Stimulated activated CD4-positive, alpha-beta T cell treated with anti-CD3 and anti-CD28 coated beads, Interleukin-12 subunit alpha, Interleukin-12 subunit beta, amount 100 ng/mL, for 4 hours (primary cell): ENCODE measurements at regions not wholly inside any gene's neighbourhood (a gene's known extent, or its start where the extent isn't known, plus 50 kb on each side); places are given as distances from the start of the nearest gene placed in this dataset.
"Not testable (repeated sequence)": the region's sequence is repeated elsewhere in the genome, so short reads cannot be mapped to it uniquely, and the experiment has no call there.

Experiments used
- DNase-seq: peaks from one replicate; pipeline ENCODE4 v3.0.0-alpha.2; 2020

DNA sequence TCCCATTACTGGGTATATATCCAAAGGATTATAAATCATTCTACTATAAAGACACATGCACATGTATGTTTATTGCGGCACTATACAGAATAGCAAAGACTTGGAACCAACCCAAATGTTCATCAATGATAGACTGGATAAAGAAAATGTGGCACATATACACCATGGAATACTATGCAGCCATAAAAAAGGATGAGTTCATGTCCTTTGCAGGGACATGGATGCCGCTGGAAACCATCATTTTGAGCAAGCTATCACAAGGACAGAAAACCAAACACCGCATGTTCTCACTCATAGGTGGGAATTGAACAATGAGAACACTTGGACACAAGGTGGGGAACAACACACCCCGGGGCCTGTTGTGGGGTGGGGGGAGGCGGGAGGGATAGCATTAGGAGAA is 57.0 kb upstream of the NEUROD1 start:
- not testable (repeated sequence) for DNase-seq

DNA sequence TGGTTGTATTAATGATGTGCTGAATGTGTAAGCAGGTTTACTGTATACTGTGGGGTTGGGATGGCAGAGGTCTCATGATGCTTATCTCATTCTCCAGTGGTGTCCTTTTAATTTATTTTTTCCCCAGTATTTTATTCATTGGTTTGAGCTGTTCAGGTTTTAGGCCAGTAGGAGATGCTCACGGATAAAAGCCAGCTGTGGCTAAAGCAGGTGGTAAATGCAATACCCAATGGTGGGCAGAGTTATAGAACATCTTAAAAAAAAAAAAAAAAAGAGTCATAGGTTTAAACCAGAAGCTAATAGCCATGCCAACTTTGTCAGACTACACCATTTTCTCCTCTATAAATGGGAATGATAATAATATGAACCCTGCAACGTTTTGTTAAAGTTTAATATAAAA is 57.8 kb upstream of the NEUROD1 start:
- DNase-seq = no peak

DNA sequence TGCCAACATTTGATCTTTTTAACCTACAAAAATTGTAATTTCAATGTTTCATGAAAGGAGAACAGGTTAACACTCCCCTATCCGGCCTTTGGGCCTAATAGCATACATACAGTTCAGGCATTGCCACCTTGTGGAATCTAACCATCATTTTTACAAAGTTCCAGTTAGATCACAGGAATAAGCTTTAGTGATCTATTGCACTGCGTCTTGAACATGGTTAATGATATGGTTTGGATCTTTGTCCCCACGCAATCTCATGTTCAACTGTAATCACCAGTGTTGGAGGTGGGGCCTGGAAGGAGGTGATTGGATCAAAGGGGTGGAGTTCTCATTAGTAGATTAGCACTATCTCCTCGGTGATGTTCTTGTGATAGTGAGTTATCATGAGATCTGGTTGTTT is 58.2 kb upstream of the NEUROD1 start:
- DNase-seq = no peak

DNA sequence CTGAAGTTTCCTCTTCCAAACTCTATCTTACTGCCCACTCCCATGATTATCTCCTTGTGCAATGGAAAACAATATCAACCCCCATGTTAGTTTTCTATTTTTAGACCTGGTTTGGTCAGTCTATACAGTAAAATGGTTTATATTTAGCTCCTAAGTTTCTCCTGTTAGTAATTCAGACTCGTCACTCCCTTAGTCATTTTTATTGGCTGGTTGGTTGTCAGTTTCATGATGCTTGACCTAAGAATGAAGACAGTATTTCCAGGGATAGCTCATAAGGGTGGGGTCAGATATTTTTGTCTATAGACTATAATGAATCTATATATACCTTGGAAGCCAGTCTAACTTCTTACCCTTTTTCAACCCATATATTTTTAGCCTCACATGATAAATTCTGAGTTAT is 61.4 kb upstream of the NEUROD1 start:
- no peak for DNase-seq

DNA sequence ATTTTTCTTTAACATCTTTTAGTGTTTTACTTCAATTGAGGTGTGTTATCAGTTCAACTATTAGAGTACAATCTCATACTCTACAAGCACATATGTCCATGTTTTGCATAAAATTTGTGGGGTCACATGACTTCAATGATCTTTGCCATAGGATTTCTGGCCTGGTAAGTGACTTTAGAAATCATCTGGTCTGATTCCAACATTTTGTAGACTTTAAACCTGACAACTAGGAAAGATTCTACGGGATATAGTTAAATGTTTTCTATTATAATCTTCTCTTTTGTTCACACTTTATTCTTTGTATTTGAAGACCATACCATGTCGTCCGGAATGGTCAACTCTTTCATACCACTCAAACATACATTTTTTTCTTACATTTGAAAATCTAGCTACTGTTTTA is 62.0 kb upstream of the NEUROD1 start:
- DNase-seq = no peak

DNA sequence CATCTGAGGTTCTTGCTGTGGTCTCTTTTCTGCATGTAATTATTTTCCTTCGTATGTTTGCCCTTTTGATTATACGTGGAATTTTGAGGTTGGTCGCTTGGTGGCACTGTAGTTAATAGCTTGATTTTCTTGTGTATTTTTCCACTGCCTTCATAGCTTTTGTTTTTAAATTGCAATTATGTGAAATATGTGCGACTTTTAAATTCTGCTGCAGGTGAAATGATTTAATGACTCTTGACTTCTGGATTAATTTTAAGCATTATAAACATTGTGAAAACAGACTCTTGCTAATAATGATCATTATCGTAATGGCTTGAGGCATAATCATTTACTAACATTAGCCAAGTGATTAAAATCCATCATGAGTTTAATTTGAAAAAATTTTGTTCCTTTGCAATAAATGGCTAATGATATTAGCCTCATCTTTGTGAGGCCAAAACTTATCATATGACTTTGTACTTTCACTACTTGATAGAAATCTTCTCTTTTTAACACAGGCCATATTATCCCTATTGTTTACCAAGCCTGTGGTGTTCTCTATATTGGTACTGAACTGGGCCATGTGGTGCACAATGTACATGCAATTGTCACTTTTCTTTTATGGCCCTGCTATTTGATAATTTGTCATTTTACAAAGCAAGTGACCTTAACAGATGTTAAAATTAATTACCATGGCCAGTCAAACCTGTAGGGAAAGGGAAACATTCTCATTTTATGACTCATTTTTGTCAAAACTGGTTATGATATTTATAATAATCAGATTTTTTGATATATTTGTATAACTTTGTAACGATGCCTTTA is 62.8 kb upstream of the NEUROD1 start:
- peak; percentile 5 for DNase-seq

DNA sequence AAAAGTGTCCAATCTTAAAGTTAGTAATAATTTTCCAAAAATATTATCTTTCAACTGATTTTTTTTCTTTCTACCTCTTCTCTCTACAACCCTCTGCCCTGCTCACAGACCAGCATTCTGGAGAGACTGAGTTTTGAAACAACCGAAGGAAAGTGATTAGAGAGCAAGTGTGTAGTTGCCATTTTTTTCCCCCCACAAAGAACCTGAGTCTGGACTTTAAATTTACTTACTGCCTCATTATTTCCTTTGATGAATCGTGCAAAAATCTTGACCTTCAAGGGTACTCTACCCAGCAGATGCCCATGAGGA is 63.4 kb upstream of the NEUROD1 start:
- DNase-seq = no peak

DNA sequence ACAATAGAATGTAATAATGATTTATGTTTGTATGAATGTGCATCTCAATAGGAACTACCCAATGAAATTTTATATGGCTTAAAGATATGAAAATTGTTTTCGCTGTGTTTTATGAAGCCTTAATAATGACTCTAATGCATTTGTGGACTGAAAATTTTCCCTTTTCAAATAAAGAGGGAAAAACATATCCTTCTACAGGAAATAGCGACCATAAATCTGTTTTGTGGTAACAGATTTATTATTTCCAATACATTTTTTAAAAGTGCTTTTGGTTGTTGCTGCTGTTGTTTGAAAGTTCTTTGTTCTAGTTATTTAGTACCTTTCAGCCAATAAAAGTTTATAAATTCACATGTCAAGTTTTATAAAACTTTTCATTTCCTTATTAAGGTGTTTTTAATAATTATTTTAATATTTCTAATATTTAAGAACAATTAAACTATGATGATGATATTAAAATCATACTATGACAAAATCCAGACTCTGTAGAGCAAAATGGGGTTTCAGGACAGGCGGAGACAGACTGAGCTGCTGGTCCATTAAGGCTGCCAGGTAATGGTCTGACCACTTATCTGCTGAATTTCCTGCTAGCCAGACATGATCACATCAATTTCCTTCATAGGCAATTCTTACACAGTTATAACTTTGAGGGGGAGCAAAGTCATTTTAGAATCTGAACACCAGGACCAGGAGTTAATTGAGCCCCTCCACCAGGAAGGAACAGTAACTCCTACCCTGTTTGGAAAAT is 65.7 kb upstream of the NEUROD1 start:
- no peak for DNase-seq

DNA sequence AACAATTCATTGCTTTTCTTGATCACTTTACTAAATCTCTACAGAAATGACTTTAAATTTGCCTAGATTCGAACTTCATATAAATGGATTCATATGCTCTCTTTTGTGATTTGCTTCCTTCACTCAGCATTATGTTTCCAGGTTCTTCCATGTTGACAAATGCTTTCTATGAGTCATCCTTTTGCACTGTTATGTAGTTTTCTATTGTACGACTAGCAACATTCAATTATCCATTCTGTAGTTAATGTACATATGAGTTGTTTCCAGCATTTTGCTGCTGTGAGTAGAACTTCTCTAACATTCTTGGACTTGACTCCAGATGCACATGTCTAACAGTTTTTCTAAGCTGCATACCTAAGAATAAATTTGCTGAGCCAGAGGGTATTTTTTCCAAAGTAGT is 66.5 kb upstream of the NEUROD1 start:
- no peak for DNase-seq

DNA sequence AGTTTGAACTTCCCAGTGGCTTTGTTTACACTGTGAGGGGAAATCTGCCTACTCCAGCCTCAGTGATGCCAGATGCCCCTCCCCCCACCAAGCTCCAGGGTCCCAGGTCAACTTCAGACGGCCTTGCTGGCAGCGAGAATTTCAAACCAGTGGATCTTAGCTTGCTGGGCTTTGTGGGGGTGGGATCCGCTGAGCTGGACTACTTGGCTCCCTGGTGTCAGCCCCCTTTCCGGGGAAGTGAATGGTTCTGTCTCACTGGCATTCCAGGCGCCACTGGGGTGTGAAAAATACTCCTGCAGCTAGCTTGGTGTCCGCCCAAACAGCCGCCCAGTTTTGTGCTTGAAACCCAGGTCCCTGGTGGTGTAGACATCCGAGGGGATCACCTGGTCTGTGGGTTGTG is 70.0 kb upstream of the NEUROD1 start:
- no peak for DNase-seq

DNA sequence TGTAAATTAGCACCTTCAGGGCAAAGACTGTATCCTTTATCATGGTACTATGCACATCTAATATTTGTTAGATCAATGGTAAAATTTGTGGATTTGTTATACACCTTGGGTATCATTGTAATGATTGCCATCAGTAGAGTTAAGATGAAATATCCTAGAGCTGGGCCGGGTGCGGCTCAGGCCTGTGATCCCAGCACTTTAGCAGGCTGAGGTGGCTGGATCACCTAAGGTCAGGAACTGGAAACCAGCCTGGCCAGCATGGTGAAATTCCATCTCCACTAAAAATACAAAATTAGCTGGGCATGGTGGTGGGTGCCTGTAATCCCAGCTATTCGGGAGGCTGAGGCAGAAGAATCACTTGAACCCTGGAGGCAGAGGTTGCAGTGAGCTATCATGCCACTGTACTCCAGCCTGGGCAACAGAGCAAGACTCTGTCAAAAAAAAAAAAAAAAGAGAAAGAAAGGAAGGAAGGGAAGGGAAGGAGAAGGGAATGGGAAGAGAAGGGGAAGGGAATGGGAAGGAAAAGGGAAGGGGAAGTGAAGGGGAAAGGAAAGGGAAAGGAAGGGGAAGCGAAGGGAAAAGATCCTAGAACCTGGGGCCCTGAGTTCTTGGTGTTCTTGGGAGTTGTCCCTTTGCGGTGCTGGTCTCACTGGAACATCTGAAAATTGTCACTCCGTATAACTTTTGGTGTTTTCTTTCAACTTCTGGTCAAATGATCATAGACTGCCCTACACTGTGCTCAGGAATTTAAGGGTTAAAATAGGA is 71.1 kb upstream of the NEUROD1 start:
- no peak for DNase-seq

DNA sequence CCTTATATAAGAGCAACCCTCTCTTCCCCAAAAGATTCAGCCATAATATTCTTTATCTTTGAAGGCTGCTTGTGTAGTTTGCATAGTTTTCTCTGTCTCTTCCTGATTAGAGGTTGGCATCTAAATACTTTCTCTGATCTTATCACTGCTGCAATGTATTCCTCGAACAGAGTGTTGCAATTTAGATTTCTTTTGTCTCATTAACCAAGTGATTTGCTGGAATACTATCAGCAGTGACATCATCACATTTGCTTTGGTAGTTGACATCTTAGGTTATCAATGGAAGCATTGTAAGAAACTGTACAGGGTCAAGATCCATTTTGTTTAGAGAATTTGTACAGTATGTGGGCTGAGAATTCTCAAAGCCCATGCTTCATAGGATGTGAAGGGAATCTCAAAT is 72.0 kb upstream of the NEUROD1 start:
- no peak for DNase-seq

DNA sequence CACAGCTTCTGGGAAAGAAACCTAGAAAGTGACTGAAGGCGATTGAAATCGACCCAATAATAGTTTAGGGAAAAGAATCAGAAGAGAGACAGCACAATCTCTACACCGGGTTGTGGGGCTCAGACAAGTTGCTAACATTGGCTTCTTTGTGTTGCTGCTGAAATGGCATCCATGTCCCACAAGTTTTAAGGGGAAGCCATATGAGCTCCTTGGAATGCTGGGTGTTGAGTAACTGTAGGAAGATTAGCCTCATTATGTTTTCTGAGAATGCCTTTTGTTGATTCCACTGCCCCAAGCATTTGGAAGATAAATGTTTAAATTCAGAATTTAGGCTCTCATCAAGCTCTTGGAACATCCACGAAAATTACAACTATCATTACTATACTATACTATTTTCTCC is 73.4 kb upstream of the NEUROD1 start:
- DNase-seq = no peak

DNA sequence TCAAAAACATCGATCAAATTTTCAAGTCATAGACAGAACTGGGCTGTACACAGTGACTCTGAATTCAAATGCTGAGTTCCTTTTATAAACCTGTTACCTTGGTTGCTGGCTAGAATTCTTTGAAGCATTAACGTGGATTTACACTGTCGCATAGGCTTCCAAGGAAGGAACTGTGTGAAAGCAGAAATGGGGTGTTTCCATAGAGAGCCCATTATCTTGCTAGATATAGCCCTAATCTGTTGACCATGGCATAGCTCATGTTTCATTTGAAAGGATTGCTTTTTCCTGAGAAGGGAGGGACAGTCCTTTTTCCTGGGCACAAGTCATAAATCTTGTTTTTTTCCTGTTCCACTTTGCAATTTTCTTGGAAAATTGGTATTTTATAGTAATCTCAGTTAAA is 73.8 kb upstream of the NEUROD1 start:
- DNase-seq = no peak

DNA sequence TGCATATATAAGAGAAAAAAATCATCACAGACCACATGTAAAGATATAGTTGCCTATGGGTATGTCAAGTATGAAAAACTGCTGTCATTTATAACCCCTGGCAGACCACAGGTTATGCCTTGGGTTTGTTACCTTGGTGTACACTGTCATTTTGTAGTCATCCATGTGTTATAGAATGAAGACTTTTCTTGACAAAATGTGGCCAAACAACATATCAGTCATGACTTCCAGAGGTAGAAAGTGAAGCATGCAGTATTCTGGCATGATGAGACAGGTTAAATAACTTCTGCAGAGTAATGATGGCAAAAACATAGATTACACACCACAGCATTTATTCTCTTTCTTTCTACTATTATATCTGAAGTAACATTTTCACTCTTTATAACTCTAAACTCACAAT is 74.9 kb upstream of the NEUROD1 start:
- DNase-seq = no peak

DNA sequence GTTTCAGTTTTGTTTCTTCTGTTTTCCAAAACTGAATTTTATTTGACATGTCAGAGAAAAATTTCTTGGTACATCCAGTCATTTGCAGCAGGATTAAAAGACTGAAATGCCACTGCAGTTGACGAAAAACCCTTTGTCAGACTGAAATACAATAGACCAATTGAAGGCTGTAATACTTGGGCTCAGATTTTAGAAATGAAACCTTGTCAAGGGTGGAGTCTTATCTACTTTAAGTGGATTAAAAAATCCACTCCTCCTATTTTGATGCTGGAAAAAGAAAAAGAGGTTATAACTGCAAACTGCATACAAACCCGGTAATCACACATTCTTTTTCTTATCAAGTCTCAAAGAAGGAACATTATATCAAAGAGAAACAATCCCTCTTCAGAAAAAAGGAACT is 80.2 kb upstream of the NEUROD1 start:
- DNase-seq = no peak

DNA sequence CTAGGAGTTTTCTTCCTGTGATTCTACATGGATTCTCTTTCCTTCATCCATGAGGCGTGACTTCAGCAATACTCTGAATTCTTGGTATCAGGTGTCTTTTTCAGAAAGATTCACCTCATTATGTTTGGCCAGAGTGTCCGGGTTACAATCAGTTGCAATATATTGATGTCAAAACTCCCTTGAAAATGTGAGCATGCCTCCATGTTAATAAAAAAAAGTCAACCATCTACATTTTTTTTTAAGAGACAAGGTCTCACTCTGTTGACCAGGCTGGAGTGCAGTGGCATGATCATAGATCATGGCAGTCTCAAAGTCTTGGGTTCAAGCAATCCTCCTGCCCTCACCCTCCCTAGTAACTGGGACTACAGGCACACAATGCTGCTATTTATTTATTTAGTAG is 80.9 kb upstream of the NEUROD1 start:
- no peak for DNase-seq

DNA sequence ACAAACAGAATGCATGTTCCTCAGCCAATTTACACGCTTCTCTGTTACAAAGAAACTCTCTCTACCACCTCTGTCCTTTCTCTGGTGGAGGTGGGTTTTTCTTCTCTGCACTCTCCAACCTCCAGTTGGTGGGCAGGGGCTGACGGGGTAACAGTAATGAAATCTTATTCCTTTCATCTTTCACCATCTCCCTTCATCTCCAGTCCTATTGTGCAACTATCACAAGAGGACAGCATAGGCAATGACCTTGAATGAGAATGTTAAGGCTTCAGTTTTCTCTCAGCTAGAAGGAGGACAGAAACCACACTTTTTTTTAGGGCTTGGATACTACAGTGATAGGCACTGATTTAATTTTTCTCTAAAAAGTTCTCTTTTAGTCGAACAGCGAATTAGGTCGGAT is 81.7 kb upstream of the NEUROD1 start:
- DNase-seq = no peak

DNA sequence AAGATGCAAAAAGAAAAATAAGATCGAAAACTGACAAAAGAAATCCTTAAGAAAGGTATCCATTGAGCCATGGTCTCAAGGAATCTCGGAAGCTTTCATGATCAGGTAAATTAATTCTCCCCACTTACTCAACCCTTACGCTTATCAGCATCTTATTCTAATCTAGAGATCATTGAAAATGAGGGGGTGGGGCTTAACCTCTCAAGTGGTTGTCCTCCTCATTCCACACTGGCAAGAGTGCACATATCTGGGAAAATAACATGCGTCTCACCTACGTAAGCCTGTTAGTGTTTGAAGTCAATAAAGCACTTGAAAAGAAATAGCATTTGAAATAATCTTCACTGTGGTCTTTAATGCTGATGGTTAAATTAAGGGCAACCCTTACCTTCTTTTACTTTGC is 82.5 kb upstream of the NEUROD1 start:
- no peak for DNase-seq

DNA sequence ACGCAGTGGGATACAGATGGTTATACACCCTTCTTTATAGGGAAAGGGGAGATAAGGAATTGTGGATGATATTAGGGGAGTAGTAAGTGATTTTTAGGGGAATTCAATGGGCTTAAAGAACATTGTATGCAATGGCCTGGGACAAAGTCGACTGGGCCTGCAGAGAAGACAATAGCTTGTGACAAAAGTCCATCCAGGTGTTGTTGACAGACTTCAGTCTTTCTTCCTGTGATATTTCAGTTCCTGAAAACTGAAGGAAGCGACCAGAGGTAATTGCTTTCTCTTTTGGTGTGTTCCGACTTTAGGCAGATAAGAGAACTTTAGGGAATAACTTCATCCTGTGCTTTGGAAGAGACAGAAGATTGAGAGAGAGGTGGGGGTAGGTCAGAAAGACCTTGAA is 83.1 kb upstream of the NEUROD1 start:
- DNase-seq = no peak

DNA sequence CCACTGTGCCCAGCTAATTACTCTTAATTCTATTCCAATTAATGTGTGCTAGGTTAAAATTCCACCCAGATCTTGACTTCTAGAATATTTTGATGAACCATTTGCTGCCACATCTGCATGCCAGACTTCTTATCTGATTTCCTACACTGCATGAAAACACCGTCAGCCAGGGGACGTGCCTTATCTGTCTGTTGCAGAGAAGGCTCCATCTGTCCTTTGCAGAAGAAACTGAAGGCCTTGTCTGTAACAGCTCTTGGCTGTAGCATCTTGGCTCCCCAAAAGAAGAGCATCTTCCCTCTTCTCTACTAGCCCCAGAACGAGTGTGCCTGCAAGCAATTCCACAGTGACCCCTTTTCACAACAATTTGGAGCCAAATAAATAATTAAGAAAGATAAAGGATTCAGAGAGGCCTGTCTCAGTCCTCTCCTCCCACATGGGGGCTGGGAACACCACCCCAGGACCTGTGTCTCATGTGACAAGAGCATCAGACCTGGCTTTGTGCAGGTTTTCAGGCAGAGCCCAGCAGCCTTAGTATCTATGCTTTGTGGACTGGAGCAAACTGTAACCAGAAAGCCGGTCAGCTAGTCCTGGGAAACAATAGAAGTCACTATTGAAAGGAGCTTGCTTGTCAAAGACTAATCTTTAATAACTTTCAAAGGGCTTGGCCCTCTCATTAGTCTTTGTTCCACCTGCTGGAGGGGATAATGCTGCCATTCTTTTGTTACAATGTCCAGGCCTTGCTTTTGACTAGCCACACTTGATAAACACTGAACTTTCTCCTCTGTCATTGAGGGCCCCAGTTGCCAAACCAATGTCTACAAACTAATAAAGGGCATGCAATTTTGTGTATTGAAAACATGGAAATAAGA is 84.0 kb upstream of the NEUROD1 start:
- no peak for DNase-seq

DNA sequence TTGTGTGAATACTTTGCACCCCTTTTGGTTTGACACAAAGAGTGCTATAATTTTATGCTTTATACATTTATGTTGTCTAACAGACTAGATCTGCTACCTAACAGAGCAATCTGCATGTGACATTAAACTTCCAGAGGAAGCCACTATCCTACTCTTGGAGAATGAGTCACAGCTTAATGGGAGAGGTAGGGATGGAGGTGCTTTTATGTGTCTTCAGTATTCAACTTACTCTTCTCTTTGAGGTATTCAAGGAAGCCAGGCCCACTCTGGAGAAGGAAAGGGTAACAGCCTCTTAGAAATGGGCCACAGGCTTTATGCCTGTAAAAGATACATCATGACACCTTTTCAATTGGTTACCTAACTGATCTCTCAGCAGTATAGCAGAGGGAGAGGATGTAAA is 85.8 kb upstream of the NEUROD1 start:
- DNase-seq = no peak

DNA sequence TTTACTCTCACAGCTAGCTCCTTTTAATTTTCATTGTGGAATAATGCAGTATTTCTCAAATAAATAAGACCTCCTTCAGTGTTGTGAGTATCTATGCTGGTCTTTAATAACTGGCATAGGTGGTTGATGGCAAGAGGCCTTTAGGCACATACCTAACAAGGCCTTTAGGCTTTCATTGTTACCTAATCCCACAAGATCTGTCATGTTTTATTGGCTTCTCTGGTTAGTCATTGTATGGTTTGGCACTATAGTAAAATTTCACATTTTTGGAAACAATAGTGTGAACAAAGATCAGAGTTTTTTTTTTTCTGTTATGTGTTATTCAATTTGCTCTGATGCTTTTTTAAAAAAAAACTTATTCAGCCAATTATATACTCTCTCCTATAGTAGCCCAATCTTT is 89.8 kb upstream of the NEUROD1 start:
- DNase-seq = no peak
